ENCODE measurements at regions not wholly inside any gene's neighbourhood (a gene's known extent, or its start where the extent isn't known, plus 50 kb on each side); places are given as distances from the start of the nearest gene placed in this dataset.

GRCh38 chr12:85574291-85574690 is 261.9 kb downstream of the RASSF9 start:
- H3K4me1 ChIP-seq (ENCODE audit: control insufficient read depth, insufficient read depth, low read length) = no peaks in the 10 kb centered on the region
- H3K27ac ChIP-seq (ENCODE audit: extremely low read depth, low read depth, low read length) = no peak overlapping the region
- POLR2A ChIA-PET = no interaction called here
- H3K4me3 ChIP-seq (ENCODE audit: low read depth, low read length) = no peak overlapping the region
- CTCF ChIA-PET = interaction anchor here (0.6 to 3.3 kb wide), 8 partner anchors 10 to 517 kb away, joined by 3 to 70 read pairs (median 4); partner anchors contain the start of gene NTS
- no peaks in the 10 kb centered on the region for H3K9me3 ChIP-seq (ENCODE audit: control insufficient read depth, insufficient read depth, low read depth, low read length)
- TF ChIP-seq SCRT2 (tag by site-specific recombination; IDR thresholded peaks at IDR 0.05) (no peak), ATF2 (tag by site-specific recombination; IDR thresholded peaks at IDR 0.05; ENCODE audit: low read depth) (no peak), BCL11B (tag by site-specific recombination; IDR thresholded peaks at IDR 0.05; ENCODE audit: low read depth) (no peak), ZNF580 (tag by site-specific recombination; IDR thresholded peaks at IDR 0.05) (no peak), ZNF747 (tag by site-specific recombination; IDR thresholded peaks at IDR 0.05) (no peak), ZNF37A (tag by site-specific recombination; IDR thresholded peaks at IDR 0.05) (no peak), TRIM28 (IDR thresholded peaks at IDR 0.05; ENCODE audit: borderline replicate concordance, low read length) (no peak), ZNF629 (tag by site-specific recombination; IDR thresholded peaks at IDR 0.05) (no peak), ZNF132 (tag by site-specific recombination; IDR thresholded peaks at IDR 0.05; ENCODE audit: borderline replicate concordance) (no peak), ZNF239 (tag by site-specific recombination; IDR thresholded peaks at IDR 0.05) (no peak)
- H3K36me3 ChIP-seq (ENCODE audit: control insufficient read depth in 2 of 2, insufficient read depth in 1 of 2, low read length in 2 of 2) = no peaks in the 10 kb centered on the region

GRCh38 chr12:85575120-85576096 is 260.8 kb downstream of the RASSF9 start:
- TF ChIP-seq GFI1B (tag by site-specific recombination; IDR thresholded peaks at IDR 0.05) (no peak), ZNF335 (tag by site-specific recombination; conservative IDR thresholded peaks at IDR 0.05) (peak; percentile 32; the same call in 1 of the 2 replicates), ZNF626 (tag by site-specific recombination; IDR thresholded peaks at IDR 0.05) (no peak), PRDM10 (tag by site-specific recombination; IDR thresholded peaks at IDR 0.05) (peak; percentile 61; the same call in 1 of the 2 replicates), CTCF (tag by site-specific recombination; IDR thresholded peaks at IDR 0.05) (peak; percentile 54; the same call in 1 of the 2 replicates), ZNF654 (tag by site-specific recombination; IDR thresholded peaks at IDR 0.05; ENCODE audit: low read depth) (peak; percentile 80)
- Histone ChIP-seq H3K9me3 (ENCODE audit: control insufficient read depth, insufficient read depth, low read depth, low read length) (no peaks in the 10 kb centered on the region), H3K27ac (ENCODE audit: extremely low read depth, low read depth, low read length) (no peak overlapping the region), H3K4me3 (ENCODE audit: low read depth, low read length) (no peak overlapping the region), H3K4me1 (ENCODE audit: control insufficient read depth, insufficient read depth, low read length) (no peaks in the 10 kb centered on the region), H3K36me3 (ENCODE audit: control insufficient read depth in 2 of 2, insufficient read depth in 1 of 2, low read length in 2 of 2) (no peaks in the 10 kb centered on the region)
- POLR2A ChIA-PET = no interaction called here
- CTCF ChIA-PET = interaction anchor here (0.6 to 3.3 kb wide), 25 partner anchors 11 to 428 kb away, joined by 3 to 70 read pairs (median 4); partner anchors contain the start of gene NTS

Data from HEK293 (cell line).